Neural cell (in vitro differentiated cells): ENCODE measurements at regions not wholly inside any gene's neighbourhood (a gene's known extent, or its start where the extent isn't known, plus 50 kb on each side); places are given as distances from the start of the nearest gene placed in this dataset.

Experiments used
- EP300 ChIP-seq: fragments of 450-650 bp; conservative IDR thresholded peaks from 2 replicates; pipeline ENCODE4 v1.6.1; 2014; ENCODE audit warnings: antibody characterized with exemption, mild to moderate bottlenecking, moderate library complexity; ENCODE audit not compliant: poor library complexity, severe bottlenecking
- EZH2 ChIP-seq: fragments of 200-600, 300-800 bp; shearing (Covaris generic), sonication (generic); IDR thresholded peaks from 2 replicates; pipeline ENCODE4 v1.6.1; 2014; ENCODE audit warnings: antibody characterized with exemption, low read length, borderline replicate concordance, mild to moderate bottlenecking; ENCODE audit not compliant: insufficient read depth, poor library complexity, severe bottlenecking
- SMC3 ChIP-seq: fragments of 450-650 bp; conservative IDR thresholded peaks from 2 replicates; pipeline ENCODE4 v1.6.1; 2014; ENCODE audit warnings: antibody characterized with exemption, mild to moderate bottlenecking, moderate library complexity; ENCODE audit not compliant: poor library complexity
- TF ChIP-seq, protein P1 (sequence below): fragments of 450-650 bp; IDR thresholded peaks from 2 replicates; pipeline ENCODE4 v1.5.1; 2014; ENCODE audit warnings: antibody characterized with exemption, mild to moderate bottlenecking, moderate library complexity; ENCODE audit not compliant: poor library complexity, severe bottlenecking

DNA sequence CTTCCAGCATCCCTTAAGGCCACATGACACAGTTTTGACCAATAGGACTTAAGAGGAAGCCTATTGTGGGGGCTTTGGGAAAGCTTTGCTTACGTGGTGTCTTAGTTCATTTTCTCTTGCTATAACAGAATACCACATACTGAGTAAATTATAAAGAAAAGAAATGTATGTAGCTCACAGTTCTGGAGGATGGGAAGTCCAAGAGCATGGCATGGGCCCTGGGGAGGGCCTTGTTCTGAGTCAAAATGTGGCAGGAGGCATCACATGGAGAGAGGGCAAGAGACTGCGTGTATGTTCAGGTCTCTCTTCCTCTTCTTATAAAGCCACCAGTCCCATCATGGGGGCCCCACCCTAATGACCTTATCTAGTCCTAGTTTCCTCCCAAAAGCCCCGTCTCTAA lies 68.6 kb upstream of the CPEB4 start:
- TF ChIP-seq EP300 (no peak), SMC3 (no peak), EZH2 (no peak)
- TF ChIP-seq, protein P1, sequence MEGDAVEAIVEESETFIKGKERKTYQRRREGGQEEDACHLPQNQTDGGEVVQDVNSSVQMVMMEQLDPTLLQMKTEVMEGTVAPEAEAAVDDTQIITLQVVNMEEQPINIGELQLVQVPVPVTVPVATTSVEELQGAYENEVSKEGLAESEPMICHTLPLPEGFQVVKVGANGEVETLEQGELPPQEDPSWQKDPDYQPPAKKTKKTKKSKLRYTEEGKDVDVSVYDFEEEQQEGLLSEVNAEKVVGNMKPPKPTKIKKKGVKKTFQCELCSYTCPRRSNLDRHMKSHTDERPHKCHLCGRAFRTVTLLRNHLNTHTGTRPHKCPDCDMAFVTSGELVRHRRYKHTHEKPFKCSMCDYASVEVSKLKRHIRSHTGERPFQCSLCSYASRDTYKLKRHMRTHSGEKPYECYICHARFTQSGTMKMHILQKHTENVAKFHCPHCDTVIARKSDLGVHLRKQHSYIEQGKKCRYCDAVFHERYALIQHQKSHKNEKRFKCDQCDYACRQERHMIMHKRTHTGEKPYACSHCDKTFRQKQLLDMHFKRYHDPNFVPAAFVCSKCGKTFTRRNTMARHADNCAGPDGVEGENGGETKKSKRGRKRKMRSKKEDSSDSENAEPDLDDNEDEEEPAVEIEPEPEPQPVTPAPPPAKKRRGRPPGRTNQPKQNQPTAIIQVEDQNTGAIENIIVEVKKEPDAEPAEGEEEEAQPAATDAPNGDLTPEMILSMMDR = no peak
